DMS53 (cell line): ENCODE measurements at regions not wholly inside any gene's neighbourhood (a gene's known extent, or its start where the extent isn't known, plus 50 kb on each side); places are given as distances from the start of the nearest gene placed in this dataset.

Experiments used
- DNase-seq: peaks from one replicate; lab custom pipeline; 2025; lab: John Stamatoyannopoulos, UW

DNA sequence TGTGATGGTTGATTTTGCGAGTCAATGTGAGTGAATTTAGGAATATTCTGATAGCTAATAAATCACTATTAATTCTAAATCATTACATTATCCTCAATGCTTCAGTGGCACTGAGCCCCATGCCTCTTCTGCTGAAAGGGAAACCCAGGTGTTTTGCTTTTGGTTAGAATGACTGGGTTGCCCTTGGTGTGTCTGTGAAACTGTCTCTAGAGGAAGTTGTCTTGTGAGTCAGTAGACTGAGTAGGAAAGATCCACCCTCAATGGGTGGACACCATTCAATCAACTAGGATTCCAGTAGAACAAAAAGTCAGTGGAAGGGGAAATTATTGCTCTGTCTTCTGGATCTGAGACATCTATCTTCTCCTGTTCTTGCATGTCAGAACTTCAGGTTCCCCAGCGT lies 472.4 kb downstream of the ANKRD7 start:
- DNase-seq: no peak

DNA sequence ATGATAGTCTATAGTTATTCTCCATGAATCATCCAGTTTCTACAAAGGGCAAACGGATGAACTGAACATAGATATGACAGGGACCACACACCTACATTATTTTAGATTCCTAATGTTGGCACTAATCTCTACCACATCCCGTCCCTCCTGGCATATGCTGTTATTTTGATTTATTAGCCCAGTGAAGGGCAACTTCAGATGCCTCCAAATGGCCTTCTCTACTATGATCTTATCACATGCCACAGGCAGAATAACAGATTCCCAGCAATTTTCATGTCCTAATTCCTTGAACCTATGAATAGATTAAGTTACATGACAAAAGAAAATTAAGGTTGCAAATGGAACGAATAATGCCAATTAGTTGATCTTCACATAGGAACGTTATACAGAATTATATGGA lies 474.7 kb downstream of the ANKRD7 start:
- no peak for DNase-seq

DNA sequence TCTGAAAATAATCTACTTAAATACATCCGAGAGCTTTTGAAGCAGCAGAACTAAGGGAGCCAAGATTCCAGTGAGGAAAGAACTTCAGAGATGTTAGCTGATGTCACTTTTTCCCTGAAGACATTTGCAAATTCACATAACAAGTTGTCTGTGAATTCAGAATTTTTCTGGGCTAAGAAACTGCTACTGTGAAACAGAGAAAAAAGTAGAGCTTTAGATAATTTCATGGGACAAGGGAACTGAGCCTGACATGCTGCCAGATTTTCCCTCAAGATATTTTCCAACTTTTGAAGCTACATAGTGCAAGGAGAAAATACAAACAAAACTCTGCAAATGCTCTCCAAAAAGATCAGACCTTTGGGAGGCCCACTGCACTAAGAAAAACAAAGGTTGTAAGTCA lies 484.2 kb downstream of the ANKRD7 start:
- DNase-seq: no peak

DNA sequence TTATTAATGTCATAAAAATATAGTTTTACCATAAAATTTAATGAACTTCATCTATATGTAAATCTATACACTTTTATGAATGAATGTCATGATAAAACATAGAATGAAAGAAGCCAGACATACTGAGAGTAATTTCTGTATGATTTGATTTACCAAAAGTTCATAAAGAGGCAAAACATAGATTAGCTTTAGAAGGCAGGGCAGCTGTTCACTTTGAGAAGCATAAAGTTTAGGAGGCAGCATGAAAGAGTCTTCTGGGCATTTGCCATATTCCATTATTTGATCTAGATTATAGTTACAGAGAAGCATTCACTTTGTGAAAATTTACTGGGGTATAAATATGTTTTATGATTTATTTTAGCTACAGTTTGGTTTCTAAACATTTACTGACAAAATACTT lies 487.2 kb downstream of the ANKRD7 start:
- DNase-seq: no peak

DNA sequence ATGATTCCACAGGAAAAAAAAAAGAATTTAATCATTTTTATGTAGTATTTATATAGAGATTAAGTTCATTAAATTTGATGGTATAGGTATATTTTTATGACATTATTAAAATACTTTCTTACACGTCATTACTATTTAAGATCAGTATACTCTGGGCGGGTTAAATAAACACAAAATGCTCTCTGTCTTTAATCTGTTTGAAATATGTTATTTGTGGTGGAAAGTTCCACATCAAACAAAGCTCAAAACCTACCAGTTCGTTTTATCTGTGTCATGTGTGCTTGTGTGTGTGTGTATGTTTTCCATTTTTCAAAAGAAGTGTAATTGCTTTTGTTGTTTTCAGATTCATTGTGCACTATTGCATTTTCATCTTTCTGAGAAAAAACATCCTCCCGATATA lies 488.5 kb downstream of the ANKRD7 start:
- no peak for DNase-seq

DNA sequence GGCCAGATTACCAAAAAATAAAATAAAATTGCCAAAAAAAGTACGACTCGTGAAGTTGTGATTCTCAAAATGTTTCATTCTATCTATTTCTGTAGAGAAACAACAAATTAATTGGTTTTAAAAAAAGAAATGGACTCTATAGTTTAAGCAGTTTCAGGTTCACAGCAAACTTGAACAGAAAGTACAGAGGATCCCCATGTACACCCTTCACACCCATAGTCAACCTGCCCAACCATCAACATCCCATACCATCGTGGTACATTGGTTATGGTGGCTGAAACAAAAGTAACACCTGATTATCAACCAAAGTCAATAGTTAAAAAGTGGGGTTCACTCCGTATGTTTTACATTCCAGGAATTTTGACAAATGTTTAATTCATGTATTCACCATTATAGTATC lies 496.1 kb downstream of the ANKRD7 start:
- no peak for DNase-seq

DNA sequence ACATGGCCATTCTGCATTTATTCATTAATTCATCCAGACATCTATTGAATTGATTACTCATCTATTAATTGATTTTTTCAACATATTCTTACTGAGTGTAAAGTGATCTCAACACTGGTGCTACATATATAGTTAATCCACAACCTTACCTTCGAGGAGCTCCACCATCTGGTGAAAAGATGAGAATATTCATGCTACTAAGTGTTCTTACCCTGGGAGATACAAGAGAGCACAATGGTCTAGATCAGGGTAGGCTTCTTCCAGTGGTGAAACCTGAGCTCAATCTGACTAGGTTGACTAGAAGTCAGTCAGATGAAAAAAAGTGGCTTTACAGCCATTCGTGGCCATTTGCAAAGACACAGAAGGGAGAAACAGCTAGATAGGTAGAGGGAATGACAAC lies 507.4 kb downstream of the ANKRD7 start:
- DNase-seq: peak; percentile 45

DNA sequence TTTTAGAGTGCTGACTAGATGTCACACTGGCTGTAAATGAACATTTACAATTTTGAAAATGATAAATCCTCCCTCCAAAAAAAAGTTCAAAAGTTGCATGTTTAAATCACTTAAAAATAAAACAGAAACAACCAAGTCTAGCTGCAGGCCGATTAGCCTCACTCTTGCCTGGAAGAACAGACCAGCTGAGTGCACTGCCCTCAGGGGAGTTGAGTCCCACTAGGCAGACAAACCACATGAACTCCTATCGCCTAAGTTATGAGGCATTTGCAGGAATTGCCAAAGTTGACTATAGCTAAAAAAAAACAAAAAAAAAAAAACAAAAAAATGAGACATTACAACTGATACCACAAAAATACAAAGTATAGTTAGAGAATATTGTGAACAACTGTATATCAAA lies 510.0 kb downstream of the ANKRD7 start:
- DNase-seq: no peak

DNA sequence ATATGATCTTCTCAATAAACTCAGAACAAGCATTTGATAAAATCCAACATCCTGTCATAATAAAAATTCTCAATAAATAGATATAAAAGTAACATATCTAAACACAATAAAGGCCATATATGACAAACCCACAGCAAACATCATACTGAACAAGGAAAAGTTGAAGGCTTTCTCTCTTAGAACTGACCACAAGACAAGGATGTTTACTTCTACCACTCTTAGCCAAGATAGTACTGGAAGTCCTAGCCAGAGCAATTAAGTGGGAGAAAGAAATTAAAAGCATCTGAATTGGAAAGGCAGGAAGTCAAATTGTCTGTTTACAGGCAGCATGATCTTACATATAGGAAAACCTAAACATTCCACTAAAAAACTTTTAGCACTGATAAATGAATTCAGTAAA lies 510.9 kb downstream of the ANKRD7 start:
- DNase-seq: no peak

DNA sequence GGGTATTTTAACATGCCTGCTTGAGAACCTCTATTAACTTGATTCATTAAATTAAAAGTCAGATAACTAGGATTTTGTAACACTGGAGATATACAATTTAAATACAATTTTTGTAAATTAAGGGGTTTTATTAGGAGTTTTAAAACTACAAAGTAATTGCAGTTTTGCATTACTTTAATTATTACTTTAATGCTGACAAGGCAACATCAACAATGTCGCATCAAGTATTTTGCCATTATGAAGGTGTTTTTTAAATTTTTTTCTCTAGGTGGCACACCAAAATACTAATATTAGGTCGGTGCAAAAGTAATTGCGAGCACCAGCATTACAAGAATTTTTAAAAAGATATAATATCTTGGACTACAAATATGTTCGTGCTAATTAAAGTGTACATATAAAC lies 513.4 kb downstream of the ANKRD7 start:
- no peak for DNase-seq

DNA sequence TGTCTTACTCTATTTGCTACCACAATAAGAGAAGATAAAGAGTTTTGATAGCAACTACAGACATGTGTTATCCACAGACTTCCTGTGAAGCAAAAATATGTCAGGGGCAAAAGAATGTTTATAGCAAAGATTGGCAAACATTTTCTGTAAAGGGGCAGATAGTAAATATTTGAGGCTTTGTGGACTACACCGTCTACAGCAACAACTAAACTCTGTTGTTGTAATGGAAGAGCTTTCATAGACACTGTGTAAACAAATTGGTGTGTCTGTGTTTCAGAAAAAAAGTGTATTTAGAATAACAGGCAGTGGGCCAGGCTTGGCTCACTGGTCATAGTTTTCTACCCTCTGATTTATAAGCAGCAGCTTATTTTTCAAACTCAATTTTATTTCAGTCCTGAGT lies 521.4 kb downstream of the ANKRD7 start:
- peak; percentile 28 for DNase-seq

DNA sequence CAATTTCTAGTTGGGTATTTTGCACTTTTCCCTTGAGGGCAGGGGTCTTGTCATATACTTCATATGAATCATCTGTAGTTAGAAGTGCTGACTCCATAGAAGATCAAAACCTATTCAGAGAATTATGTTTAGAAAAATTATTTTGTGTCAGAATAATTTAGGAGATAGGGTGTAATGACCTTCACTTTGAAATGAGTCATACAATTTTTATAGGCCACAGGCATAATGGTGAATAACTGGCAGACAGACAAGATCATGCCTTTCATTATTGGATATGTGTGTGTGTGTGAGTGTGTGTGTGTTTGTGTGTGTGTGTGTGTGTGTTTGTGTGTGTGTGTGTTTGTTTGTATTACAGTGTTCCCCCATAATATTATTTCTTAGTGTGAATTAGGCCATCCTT lies 523.0 kb downstream of the ANKRD7 start:
- no peak for DNase-seq

DNA sequence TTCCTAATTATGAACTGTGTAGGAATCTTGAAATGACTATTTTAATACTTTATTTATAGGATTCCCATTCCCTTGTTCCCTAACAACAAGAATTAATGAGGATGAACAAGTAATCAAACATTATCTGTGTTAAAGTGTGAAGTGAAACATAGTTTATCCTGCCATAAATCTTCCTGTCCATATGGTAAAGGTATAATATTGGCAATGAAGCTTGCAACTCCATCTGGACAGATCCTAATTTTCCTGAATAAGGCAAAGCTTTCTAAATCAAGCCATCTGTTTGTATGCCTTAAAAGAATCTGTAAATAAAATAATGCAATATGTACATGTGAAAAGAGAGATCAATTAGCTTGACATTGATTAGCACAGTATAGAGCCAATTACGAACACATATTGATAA lies 529.0 kb downstream of the ANKRD7 start:
- DNase-seq: no peak

DNA sequence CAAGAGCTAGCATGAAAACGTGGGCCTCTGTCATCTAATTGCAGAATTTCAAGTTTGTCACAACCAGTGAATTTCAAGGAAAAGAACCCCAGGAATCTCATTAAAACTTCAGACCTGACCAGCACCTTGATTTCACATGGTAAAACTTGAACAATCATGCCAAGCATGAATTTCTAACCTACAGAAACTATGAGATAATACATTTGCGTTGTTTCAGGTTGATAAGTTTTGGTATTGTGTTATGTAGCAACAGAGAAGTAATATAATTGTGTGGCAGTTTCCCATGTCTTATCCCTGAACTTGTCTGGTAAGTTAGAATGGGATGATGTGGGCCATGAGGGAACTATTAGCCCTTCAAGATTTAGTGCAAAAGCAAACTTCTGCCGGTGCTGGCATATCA lies 530.1 kb downstream of the ANKRD7 start:
- DNase-seq: no peak

DNA sequence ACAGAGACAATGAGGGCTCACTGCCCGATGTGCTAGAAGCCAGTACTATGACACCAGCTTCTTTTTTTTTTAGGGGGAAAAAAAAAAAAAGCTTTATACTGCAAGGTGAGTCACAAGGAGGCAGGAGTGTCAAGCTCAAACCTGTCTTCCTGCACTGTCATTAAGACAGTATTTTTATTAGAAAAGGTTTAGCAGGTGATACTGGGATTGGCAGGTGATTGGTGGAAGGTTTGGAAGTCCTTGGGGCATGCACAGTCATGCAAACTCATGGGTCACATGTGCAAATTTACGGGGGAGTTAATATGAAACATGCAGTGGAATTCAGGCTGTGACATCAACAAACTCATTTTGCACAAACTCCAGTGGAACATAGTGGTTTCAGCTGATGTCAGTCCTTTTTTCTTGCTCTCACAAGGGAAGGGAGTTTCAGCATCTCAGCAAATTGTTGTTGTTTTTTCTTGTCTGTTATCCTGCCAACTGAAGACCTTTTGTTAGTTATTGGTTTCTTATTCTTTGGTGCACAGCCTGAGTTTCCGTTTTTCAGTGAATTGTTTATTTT lies 530.6 kb downstream of the ANKRD7 start:
- peak; percentile 13 for DNase-seq

DNA sequence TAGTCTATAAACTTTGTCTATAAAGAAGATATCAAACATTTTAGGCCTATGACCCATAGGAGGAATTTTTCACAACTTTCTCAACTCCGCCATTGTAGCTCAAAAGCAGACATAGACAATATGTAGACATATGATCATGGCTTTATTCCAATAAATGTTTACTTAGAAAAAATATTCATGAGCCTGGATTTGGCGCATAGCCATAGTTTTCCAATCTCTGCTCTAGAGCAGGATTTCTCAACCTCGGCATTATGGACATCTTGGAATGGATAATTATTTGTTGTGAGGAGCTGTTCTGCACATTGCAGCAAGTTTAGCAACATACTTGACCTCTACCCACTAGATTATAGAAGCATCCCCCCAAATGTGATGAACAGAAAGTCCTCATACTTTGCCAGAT lies 532.6 kb downstream of the ANKRD7 start:
- no peak for DNase-seq

DNA sequence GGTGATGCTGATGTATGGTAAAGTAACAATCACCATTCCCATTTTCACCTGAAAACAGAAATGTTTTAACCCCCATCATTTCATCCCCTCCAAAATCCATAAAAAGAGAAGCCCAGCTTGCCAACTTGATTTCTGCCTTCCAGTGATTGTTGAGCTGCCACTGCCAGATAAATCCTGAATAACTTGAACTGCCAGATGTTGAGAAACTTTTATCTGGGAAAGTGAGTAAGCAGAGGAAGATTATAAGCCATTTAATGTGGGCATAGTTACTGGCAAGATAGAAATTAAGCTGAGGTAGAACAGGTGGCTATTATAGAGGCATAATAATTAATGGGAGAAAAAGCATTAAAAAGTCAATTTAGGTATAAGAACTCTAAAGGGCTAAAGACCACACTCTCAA lies 534.1 kb downstream of the ANKRD7 start:
- no peak for DNase-seq

DNA sequence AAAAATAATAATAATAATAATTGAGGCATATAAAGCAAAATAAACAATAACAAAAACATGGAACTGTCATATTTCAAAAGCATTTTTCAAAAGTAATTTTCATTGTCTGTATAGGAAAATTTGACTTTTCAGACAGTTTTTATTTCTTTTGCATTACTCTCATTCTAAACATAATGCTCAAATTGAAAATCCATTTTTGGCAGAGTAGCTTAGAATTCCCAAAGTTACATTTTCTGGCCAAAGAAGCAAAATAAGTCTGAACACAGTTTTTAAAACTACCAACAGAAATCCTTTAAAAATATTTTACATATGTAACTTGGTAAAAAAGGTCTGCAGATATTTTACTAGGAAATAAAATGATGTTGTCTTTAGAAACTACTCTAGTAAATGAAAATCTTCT lies 535.4 kb downstream of the ANKRD7 start:
- no peak for DNase-seq

DNA sequence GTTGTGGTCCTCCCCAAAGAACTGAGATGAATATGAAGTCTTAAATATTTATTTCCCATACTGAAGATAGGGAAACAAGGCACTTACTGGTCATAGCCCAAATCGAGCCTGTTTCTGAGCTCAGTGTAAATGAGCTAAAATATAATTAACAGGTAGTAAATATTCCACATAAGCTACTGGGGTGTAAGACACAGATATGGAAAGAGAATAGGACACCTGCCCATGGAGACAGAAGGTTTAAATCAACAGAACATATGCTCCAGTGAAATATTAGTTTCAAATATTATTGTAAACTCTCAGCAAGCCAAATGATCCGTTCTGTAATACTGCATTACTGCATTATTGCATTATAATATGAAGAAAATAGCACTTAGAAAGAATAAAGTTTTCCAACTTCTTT lies 537.9 kb downstream of the ANKRD7 start:
- DNase-seq: no peak

DNA sequence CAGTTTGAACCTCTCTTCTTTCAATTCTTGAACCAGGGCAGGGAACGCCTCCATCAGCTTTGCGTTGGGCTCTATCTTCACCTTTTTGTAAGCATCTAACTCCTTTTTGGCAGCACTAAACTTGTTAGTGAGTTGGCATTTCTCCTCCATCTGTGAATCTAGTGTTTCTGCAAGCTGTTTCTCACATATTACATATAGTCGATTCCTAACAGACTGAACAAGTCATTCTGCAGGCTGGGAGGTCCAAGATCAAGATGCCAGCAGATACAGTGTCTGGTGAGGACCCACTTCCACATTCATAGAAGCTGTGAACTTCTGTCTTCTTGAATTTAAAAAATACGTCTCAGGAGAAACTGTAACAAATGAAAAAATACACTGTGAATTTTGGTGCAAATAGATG lies 539.7 kb downstream of the ANKRD7 start:
- DNase-seq: no peak

DNA sequence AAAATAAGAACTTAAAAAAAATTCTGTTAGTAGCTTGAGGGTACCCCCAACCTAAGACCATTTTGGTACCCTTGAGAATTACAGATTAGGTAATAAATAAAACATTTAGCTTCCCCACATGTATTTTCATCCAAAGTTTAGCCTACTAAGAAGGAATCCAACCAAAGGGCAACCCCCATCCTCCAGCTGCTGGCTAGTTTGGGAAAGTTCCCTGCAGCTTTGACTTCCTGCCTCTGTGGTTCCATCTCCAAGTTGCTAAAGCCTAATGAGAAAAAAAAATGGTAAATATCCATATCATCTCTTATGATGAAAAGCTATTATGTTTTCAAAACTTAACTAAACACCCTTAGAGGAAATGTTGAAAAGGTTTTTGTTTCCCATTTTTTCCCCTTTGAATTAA lies 547.2 kb downstream of the ANKRD7 start:
- DNase-seq: no peak

DNA sequence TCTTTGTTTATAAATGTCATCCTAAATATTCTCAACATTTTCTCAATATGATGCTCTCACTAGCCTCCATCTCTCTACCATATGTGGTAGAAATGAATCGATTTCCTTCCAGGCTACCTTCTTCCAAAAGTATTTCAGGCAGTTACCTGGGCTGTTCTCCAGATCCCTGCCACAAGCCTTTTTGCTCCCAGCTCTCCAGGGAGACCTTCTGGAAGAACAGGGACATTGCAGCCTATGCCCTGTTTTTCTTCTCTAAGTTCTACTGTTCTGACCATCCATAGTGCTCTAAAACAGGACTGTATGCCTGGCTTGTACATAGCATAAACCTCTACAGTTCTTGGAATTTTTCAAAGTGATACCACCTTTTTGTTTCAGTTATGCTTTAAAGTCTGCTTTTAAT lies 552.8 kb downstream of the ANKRD7 start:
- DNase-seq: peak; percentile 18

DNA sequence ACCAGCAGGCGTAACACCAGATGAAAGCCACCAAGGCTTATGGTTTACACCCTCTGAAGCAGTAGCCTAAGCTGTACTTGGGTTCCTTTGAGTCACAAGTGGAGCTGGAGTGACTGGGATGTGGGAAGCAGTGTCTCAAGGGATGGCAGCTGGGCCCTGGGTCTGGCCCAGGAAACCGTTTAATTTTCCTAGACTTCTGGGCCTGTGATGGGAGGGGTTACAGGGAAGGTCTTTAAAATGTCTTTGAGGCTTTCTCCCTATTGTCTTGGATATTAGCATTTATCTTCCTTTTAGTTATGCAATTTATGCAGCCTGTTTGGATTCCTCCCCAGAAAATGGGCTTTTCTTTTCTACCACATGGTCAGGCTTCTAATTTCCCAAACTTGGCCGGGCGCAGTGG lies 568.2 kb downstream of the ANKRD7 start:
- DNase-seq: no peak

DNA sequence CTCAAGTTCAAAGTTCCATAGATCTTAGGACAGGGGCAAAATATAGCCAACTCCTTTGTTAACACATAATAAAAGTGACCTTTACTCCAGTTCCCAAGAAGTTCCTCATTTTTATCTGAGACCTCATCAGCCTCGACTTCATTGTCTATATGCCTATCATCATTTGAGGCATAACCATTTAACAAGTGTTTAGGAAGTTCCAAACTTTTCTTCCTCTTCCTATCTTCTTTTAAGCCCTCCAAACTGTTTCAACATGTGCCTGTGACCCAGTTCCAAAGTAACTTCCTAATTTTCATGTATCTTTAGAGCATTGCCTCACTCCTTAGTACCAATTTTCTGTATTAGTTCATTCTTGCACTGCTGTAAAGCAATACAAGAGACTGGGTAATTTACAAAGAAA lies 569.1 kb downstream of the ANKRD7 start:
- no peak for DNase-seq

DNA sequence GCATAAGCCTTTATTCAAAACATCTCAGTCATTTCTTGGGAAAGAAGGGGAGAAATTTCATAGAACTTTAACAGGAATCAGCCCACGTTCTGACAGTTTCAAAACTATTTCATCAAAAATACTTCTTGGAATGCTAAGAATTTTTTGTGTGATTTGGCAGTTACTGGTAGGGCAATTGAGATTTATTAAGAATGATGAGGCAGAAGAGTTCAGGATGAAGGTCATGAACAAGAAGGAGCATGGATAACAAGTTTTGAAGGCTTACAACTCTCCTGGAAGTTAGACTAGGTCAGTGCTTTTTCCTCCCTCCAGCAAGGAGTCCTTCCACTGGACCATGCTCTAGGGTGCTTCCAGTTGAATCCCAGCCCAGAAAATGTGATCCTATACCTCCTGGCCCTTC lies 569.9 kb downstream of the ANKRD7 start:
- DNase-seq: no peak
